ENCODE measurements at regions not wholly inside any gene's neighbourhood (a gene's known extent, or its start where the extent isn't known, plus 50 kb on each side); places are given as distances from the start of the nearest gene placed in this dataset.

DNA sequence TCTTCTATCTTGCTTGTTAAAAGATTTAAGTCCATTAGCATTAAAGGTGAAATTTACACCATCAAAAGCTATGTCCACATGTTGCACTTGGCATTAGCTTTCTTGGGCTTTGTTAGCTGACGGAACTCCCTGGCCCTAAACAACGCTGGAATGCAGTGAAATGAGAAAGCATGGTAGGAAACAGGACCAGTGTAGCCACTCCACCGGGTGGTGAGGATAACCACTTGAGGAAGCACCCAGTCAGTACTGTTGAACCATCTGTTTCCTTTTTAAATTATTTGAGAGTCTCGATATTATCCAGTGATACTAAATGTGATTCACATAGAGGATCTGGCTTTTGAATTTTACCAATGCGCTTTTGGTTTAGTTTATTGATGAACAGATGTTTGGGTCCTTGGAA, 374.9 kb upstream of the NOX3 start:
- no peaks in the 10 kb centered on the region for H3K9me3 Mint-ChIP-seq
- TF ChIP-seq EZH2phosphoT487 (IDR thresholded peaks at IDR 0.05; ENCODE audit: unreplicated experiment) (no peak), JUNB (IDR thresholded peaks at IDR 0.05; ENCODE audit: unreplicated experiment) (no peak), CREB1 (CRISPR knock-in tag; IDR thresholded peaks at IDR 0.05; ENCODE audit: low read depth) (no peak), NANOG (IDR thresholded peaks at IDR 0.05; ENCODE audit: borderline replicate concordance) (no peak), STAT1 (IDR thresholded peaks at IDR 0.05; ENCODE audit: unreplicated experiment) (no peak), ZNF331 (CRISPR knock-in tag; IDR thresholded peaks at IDR 0.05; ENCODE audit: low read depth) (no peak), REST (IDR thresholded peaks at IDR 0.05; ENCODE audit: unreplicated experiment) (no peak), EZH2 (IDR thresholded peaks at IDR 0.05; ENCODE audit: low read depth, unreplicated experiment) (no peak), CTCF (conservative IDR thresholded peaks at IDR 0.05; ENCODE audit: low read depth in 2 of 2) (no peak), ZNF114 (CRISPR knock-in tag; IDR thresholded peaks at IDR 0.05) (no peak)
- TF ChIP-seq, protein P1, sequence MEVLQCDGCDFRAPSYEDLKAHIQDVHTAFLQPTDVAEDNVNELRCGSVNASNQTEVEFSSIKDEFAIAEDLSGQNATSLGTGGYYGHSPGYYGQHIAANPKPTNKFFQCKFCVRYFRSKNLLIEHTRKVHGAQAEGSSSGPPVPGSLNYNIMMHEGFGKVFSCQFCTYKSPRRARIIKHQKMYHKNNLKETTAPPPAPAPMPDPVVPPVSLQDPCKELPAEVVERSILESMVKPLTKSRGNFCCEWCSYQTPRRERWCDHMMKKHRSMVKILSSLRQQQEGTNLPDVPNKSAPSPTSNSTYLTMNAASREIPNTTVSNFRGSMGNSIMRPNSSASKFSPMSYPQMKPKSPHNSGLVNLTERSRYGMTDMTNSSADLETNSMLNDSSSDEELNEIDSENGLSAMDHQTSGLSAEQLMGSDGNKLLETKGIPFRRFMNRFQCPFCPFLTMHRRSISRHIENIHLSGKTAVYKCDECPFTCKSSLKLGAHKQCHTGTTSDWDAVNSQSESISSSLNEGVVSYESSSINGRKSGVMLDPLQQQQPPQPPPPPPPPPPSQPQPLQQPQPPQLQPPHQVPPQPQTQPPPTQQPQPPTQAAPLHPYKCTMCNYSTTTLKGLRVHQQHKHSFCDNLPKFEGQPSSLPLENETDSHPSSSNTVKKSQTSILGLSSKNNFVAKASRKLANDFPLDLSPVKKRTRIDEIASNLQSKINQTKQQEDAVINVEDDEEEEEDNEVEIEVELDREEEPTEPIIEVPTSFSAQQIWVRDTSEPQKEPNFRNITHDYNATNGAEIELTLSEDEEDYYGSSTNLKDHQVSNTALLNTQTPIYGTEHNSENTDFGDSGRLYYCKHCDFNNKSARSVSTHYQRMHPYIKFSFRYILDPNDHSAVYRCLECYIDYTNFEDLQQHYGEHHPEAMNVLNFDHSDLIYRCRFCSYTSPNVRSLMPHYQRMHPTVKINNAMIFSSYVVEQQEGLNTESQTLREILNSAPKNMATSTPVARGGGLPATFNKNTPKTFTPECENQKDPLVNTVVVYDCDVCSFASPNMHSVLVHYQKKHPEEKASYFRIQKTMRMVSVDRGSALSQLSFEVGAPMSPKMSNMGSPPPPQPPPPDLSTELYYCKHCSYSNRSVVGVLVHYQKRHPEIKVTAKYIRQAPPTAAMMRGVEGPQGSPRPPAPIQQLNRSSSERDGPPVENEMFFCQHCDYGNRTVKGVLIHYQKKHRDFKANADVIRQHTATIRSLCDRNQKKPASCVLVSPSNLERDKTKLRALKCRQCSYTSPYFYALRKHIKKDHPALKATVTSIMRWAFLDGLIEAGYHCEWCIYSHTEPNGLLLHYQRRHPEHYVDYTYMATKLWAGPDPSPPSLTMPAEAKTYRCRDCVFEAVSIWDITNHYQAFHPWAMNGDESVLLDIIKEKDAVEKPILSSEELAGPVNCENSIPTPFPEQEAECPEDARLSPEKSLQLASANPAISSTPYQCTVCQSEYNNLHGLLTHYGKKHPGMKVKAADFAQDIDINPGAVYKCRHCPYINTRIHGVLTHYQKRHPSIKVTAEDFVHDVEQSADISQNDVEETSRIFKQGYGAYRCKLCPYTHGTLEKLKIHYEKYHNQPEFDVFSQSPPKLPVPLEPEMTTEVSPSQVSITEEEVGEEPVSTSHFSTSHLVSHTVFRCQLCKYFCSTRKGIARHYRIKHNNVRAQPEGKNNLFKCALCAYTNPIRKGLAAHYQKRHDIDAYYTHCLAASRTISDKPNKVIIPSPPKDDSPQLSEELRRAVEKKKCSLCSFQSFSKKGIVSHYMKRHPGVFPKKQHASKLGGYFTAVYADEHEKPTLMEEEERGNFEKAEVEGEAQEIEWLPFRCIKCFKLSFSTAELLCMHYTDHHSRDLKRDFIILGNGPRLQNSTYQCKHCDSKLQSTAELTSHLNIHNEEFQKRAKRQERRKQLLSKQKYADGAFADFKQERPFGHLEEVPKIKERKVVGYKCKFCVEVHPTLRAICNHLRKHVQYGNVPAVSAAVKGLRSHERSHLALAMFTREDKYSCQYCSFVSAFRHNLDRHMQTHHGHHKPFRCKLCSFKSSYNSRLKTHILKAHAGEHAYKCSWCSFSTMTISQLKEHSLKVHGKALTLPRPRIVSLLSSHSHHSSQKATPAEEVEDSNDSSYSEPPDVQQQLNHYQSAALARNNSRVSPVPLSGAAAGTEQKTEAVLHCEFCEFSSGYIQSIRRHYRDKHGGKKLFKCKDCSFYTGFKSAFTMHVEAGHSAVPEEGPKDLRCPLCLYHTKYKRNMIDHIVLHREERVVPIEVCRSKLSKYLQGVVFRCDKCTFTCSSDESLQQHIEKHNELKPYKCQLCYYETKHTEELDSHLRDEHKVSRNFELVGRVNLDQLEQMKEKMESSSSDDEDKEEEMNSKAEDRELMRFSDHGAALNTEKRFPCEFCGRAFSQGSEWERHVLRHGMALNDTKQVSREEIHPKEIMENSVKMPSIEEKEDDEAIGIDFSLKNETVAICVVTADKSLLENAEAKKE (CRISPR knock-in tag; IDR thresholded peaks at IDR 0.05): no peak

More for the DNA sequence above, 374.9 kb upstream of the NOX3 start:
- peaks cover 4% of the 10 kb centered on the region; the same call in 1 of the 2 replicates for H3K9me2 ChIP-seq (ENCODE audit: insufficient read depth)
- no peak for DNase-seq (ENCODE audit: low spot score)
- no peaks in the 10 kb centered on the region for H3K27me3 ChIP-seq (ENCODE audit: insufficient read depth)
- no peak overlapping the region for H3K27ac ChIP-seq (ENCODE audit: low read depth)
- Mint-ChIP-seq H3K4me1 (no peaks in the 10 kb centered on the region), H3K4me3 (no peak overlapping the region), H3K27ac (no peak overlapping the region), H3K36me3 (ENCODE audit: low read depth) (no peaks in the 10 kb centered on the region), H3K27me3 (ENCODE audit: insufficient read depth, low read depth, poor library complexity) (no peaks in the 10 kb centered on the region)
- H3K4me1 ChIP-seq (ENCODE audit: insufficient read depth): no peaks in the 10 kb centered on the region
- no peak for ATAC-seq
- no peak overlapping the region for H3K4me3 ChIP-seq
- no peaks in the 10 kb centered on the region for H3F3A ChIP-seq (replicated peaks; ENCODE audit: low read depth)
- H3K79me2 ChIP-seq (replicated peaks; ENCODE audit: insufficient read depth): no peaks in the 10 kb centered on the region
- H3K36me3 ChIP-seq (ENCODE audit: insufficient read depth): no peaks in the 10 kb centered on the region
- no peak overlapping the region for H3K4me2 ChIP-seq
- no peaks in the 10 kb centered on the region for H4K20me1 ChIP-seq (replicated peaks; ENCODE audit: insufficient read depth)
- H2AFZ ChIP-seq: no peak overlapping the region

Measured in GM23338 (cell line).